GM21367 (cell line): ENCODE measurements at regions not wholly inside any gene's neighbourhood (a gene's known extent, or its start where the extent isn't known, plus 50 kb on each side); places are given as distances from the start of the nearest gene placed in this dataset.

Experiments used
- ATAC-seq: cut with Tn5 transposase; IDR thresholded peaks from one replicate; pipeline ENCODE4 v1.9.1; 2021; ENCODE audit not compliant: unreplicated experiment

- no peak for ATAC-seq
Measured at GRCh38 chr6:140105857-140106256, 731.4 kb upstream of the CITED2 start.

DNA sequence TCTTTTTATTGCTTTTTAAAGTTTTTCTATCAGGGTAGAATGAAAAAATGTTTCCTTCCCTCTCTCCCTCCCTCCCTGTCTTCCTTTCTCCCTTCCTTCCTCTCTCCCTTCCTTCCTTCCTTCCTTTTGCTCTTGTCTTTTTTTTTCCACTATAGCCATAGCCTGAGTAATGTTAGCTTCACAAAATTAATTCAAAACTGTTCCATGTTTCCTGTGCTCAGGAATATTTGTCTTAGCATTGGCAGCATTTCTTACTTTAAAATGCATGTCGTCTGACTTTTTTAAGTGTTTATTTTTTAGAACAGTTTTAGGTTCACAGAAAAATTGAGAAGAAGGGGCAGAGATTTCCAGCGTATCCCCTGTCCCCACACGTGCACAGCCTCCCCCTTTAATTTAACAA is 730.8 kb upstream of the CITED2 start:
- no peak for ATAC-seq

GRCh38 chr6:140101818-140102217 is 727.4 kb upstream of the CITED2 start:
- no peak for ATAC-seq

GRCh38 chr6:140101367-140101766 is 726.9 kb upstream of the CITED2 start:
- ATAC-seq, result no peak

- ATAC-seq, result no peak
Measured at GRCh38 chr6:140095532-140095931, 721.1 kb upstream of the CITED2 start.

DNA sequence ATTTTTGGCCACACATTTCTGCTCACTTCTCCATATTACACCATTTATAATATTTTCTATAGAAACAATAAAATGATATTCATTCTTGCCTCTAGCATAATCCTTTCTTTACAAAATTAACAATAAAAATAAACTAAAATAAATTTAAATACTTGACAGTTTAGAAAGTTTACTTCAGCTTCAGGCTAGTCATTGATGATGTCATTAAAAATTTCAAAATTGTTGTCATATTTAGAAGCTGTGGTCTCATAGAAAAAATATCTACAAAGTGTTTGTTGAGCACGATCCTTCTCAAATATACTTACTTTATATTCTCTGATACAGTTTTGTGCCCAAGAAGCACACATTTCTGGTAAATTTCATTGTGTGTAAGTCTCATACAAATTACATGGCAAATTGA is 717.4 kb upstream of the CITED2 start:
- no peak for ATAC-seq

DNA sequence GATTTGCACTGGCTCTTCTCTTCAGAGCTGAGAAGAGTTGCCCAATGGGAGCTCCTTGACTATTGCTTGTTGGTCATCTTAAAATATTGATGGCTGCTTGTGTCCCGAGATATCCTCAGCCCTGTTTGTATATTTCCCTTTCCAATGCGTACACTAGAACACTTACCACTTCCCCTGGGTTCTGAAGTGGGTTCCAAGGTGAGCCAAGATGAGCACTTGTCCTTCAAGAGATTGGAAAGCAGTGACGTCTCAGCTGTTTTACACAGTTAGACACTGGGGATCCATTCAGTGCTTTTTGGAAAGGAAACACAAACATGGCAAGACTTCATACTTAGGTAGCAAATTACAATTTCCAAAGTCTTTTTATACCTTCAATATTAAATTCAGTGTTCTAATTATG is 716.4 kb upstream of the CITED2 start:
- ATAC-seq, result no peak

- no peak for ATAC-seq
Measured at GRCh38 chr6:140083375-140083774, 708.9 kb upstream of the CITED2 start.

GRCh38 chr6:140082867-140083297 is 708.4 kb upstream of the CITED2 start:
- ATAC-seq, result no peak

- ATAC-seq, result no peak
Measured at GRCh38 chr6:140079328-140079727, 704.9 kb upstream of the CITED2 start.

DNA sequence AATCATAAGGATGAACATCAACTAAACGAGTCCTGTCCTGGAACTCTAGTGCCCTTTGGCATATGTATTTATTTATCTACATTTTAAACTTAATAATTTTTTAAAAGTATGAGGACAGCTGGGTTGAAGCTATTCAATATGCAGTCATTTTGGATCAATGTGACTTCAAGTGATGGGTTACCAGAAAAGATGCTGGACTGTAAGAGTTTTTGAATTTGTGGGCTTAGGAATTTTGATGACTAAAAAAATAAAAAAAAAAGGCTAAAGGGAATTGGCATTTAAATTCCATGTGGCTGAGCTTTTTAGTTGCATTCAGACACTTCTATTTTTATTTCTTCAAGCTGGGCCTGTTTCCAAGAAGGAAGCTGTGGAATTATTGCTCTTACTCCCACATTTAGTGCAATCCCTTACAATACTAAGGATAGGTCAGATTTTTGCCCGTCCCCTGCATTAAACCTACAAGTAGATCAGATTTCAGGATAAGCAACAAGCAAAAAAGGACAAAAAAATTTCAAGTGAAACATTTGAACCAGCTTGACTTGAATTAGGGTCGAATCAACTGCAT is 704.2 kb upstream of the CITED2 start:
- ATAC-seq, result no peak

- ATAC-seq, result no peak
Measured at GRCh38 chr6:140077827-140078560, 703.5 kb upstream of the CITED2 start.

DNA sequence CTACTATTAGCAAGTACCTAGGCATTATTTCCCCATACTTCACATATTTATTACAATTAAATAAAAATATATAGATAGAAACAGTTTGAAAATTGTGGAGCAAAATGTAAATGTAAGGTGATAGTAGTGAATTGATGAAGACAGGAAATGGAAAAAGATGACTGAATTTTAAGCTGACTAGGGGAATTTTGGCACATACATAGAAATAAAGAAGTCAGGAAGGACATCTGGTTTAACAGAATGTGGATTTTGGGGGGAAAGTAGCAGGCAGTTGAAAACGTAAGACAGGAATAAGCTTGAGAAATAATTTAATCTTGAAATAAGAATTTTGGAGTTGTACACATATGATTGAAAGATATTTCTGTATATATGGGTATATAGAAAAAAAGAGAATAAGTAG is 701.7 kb upstream of the CITED2 start:
- ATAC-seq, result no peak

- no peak for ATAC-seq
Measured at GRCh38 chr6:140073456-140073855, 699.0 kb upstream of the CITED2 start.

- ATAC-seq, result no peak
Measured at GRCh38 chr6:140071601-140072062, 697.2 kb upstream of the CITED2 start.

- no peak for ATAC-seq
Measured at GRCh38 chr6:140070846-140071473, 696.5 kb upstream of the CITED2 start.

DNA sequence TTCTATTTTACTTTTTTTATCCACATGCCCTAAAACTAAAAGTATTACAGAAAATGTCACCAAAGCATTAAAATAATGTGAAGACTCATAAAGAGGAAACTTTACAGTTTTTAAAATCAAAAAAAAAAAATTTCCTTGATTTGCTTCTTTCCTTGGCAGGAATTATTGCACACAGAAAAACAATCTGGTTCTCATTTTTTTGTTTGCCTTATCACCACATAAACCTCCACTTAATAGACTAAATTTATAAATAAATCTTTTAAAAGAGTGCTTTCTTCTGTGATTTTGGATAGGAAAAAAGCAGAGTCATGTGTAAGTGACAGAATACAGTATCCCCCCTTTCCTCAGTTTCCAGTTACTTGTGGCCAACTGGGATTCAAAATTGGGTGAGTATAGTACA is 695.1 kb upstream of the CITED2 start:
- no peak for ATAC-seq

DNA sequence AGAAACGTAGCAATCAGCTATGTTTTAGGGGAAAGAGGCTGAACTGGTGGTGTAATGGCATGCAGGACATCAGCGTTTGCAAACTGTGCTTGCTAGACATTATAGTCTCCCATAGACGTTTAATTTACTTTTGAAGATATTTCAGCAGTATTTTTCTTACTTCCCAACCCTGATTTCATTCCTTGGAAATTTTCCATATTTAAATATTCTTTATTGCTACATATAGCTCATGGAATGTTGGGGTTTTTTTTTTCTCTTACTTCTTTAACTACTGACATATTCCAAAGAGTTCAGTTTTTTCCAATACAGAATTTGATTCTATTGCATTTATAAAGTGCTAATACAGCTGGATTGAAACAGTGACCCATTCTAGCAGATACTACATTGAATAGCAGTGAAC is 694.4 kb upstream of the CITED2 start:
- no peak for ATAC-seq

DNA sequence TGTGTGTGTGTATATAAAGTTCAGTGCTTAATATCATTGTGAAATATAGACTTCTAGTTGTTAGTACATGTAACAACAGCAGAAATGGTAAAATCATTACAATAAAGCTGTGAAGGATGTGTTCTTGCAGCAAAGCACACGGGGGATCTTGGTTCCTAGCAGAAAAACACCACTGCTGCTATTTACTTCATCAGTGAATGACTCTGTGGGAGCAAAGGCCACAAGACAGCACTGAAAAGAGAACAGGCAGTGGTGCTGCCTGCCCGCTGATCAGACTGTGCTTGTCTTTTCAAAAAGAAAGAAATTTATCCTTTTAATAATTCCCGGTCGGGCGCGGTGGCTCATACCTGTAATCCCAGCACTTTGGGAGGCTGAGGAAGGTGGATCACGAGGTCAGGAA is 689.9 kb upstream of the CITED2 start:
- no peak for ATAC-seq

- ATAC-seq, result no peak
Measured at GRCh38 chr6:140063021-140063399, 688.6 kb upstream of the CITED2 start.

- no peak for ATAC-seq
Measured at GRCh38 chr6:140062043-140063020, 687.9 kb upstream of the CITED2 start.
